ENCODE measurements at regions not wholly inside any gene's neighbourhood (a gene's known extent, or its start where the extent isn't known, plus 50 kb on each side); places are given as distances from the start of the nearest gene placed in this dataset.

- no peak for DNase-seq
- ChIA-PET CTCF (no interaction called here), POLR2A (ENCODE audit: unreplicated experiment) (no interaction called here)
- H3K14ac ChIP-seq (replicated peaks; ENCODE audit: low read depth, low read length): no peak overlapping the region
- TF ChIP-seq CHD1 (IDR thresholded peaks at IDR 0.05; ENCODE audit: low read depth, low read length) (no peak), MAZ (IDR thresholded peaks at IDR 0.05; ENCODE audit: borderline replicate concordance, low read depth, low read length) (no peak), FOS (IDR thresholded peaks at IDR 0.05; ENCODE audit: low read depth, low read length) (no peak)
- no peak overlapping the region for H3K4ac ChIP-seq (ENCODE audit: low read depth, low read length)
- no peak overlapping the region for H3K4me3 ChIP-seq (ENCODE audit: insufficient read depth, low read depth, low read length)
- intact Hi-C loops (cut with micrococcal nuclease) (no loop called here), dilution Hi-C loops (cut with HindIII; ENCODE audit: low sequenced_read_pairs, unreplicated experiment) (no loop called here), in situ Hi-C loops (cut with MboI; ENCODE audit: low sequenced_read_pairs) (no loop called here)
- no peak overlapping the region for H2BK5ac ChIP-seq (ENCODE audit: low read depth, low read length, poor library complexity, severe bottlenecking)
- no peaks in the 10 kb centered on the region for H3K9me3 ChIP-seq (ENCODE audit: control insufficient read depth, insufficient read depth, low read length)
- H3K27ac ChIP-seq (ENCODE audit: insufficient read depth, low read length): no peak overlapping the region
- H3K4me2 ChIP-seq (ENCODE audit: low read depth, low read length): no peak overlapping the region
- H2AK5ac ChIP-seq (ENCODE audit: low read depth, low read length): no peak overlapping the region
- no peaks in the 10 kb centered on the region for H3K4me1 ChIP-seq (ENCODE audit: control insufficient read depth, insufficient read depth, low read length)
- no peak overlapping the region for H3K23ac ChIP-seq (ENCODE audit: low read depth, low read length)
- H2BK120ac ChIP-seq (ENCODE audit: low read depth, low read length): no peak overlapping the region
- H3K56ac ChIP-seq (ENCODE audit: extremely low read depth, insufficient read depth, low read length): no peak overlapping the region
- no peaks in the 10 kb centered on the region for H4K20me1 ChIP-seq (ENCODE audit: insufficient read depth, low read length)
- WGBS, 2 experiments (ENCODE audit: extremely low coverage in 2 of 2, insufficient read length in 1 of 2): no CpG with 5 or more reads among the region's 5 CpGs
- H3K36me3 ChIP-seq (ENCODE audit: control insufficient read depth, insufficient read depth, low read length): no peaks in the 10 kb centered on the region
- no TSS peak for BruUV-seq (replicated peaks)
- H3K27me3 ChIP-seq (ENCODE audit: control insufficient read depth, insufficient read depth, low read length): peaks cover 6% of the 10 kb centered on the region
- H3K9ac ChIP-seq (ENCODE audit: low read depth, low read length): no peak overlapping the region
- H4K8ac ChIP-seq (ENCODE audit: low read depth in 2 of 2, low read length in 2 of 2): no peak overlapping the region
- no peak overlapping the region for H2AK9ac ChIP-seq (replicated peaks; ENCODE audit: low read depth, low read length, poor library complexity)
- H3K9me1 ChIP-seq (ENCODE audit: insufficient read depth, low read length): no peaks in the 10 kb centered on the region; the same call in 1 of the 2 replicates
- H3K18ac ChIP-seq (ENCODE audit: low read depth, low read length): no peak overlapping the region
- no peak overlapping the region for H2BK20ac ChIP-seq (ENCODE audit: low read depth, low read length)
- H4K91ac ChIP-seq (ENCODE audit: insufficient read depth, low read depth, low read length): no peak overlapping the region
- no peaks in the 10 kb centered on the region for H3K79me1 ChIP-seq (ENCODE audit: low read depth in 1 of 2, low read length in 2 of 2)
- ATAC-seq (ENCODE audit: low read depth): no peak
- H2BK15ac ChIP-seq (ENCODE audit: low read depth, low read length): no peak overlapping the region
- H2AFZ ChIP-seq (replicated peaks; ENCODE audit: low read length, poor library complexity): no peak overlapping the region
- H4K5ac ChIP-seq (ENCODE audit: low read depth, low read length): no peak overlapping the region
Observed at GRCh38 chr9:19939734-19940278, 151.0 kb upstream of the SLC24A2 start.
